Astrocyte of the cerebellum (primary cell): ENCODE measurements at regions not wholly inside any gene's neighbourhood (a gene's known extent, or its start where the extent isn't known, plus 50 kb on each side); places are given as distances from the start of the nearest gene placed in this dataset.

Experiments used
- DNase-seq: peaks from one replicate; pipeline ENCODE4 v3.0.0-alpha.2; 2011; ENCODE audit warnings: low read depth
- H3K4me3 ChIP-seq: 2 replicates; pipeline ENCODE4 v1.5.1; 2011; ENCODE audit warnings: mild to moderate bottlenecking, low read depth, low read length, moderate library complexity
- in situ Hi-C: cut with HindIII; loops from 2 replicates; pipeline ENCODE4 v1.10.0; 2017; ENCODE audit warnings: low sequenced_read_pairs
- TF ChIP-seq, protein P1 (sequence below): IDR thresholded peaks from 2 replicates; pipeline ENCODE4 v1.5.1; 2012; ENCODE audit warnings: low read length, low read depth, moderate library complexity, mild to moderate bottlenecking; ENCODE audit errors: missing control alignments

- no peak for DNase-seq
- TF ChIP-seq, protein P1, sequence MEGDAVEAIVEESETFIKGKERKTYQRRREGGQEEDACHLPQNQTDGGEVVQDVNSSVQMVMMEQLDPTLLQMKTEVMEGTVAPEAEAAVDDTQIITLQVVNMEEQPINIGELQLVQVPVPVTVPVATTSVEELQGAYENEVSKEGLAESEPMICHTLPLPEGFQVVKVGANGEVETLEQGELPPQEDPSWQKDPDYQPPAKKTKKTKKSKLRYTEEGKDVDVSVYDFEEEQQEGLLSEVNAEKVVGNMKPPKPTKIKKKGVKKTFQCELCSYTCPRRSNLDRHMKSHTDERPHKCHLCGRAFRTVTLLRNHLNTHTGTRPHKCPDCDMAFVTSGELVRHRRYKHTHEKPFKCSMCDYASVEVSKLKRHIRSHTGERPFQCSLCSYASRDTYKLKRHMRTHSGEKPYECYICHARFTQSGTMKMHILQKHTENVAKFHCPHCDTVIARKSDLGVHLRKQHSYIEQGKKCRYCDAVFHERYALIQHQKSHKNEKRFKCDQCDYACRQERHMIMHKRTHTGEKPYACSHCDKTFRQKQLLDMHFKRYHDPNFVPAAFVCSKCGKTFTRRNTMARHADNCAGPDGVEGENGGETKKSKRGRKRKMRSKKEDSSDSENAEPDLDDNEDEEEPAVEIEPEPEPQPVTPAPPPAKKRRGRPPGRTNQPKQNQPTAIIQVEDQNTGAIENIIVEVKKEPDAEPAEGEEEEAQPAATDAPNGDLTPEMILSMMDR, result no peak
- in situ Hi-C loops, result no loop called here
- no peak overlapping the region for H3K4me3 ChIP-seq
Measured at GRCh38 chr11:15716550-15716949, 601.8 kb downstream of the INSC start.

DNA sequence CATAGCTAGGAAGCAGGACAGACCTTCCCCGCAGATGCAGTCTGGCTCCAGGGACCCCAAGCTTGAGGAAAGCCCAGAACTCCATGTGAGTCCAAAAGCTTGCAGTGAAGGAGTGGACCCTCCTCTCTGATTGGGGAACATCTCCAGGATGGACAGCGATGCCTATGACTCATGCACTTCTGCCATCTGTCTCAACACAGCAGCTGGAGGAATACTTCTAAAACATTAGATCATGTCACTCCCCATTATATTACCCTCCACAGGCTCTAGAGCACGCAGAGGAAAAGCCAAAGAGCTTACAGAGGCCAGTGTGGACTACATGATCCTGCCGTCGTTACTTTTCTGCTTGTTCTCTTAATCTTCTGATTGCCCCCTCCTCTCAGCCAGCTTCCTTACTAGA, 605.7 kb downstream of the INSC start:
- DNase-seq, result no peak
- TF ChIP-seq, protein P1, result no peak
- in situ Hi-C loops, result no loop called here
- no peak overlapping the region for H3K4me3 ChIP-seq

DNA sequence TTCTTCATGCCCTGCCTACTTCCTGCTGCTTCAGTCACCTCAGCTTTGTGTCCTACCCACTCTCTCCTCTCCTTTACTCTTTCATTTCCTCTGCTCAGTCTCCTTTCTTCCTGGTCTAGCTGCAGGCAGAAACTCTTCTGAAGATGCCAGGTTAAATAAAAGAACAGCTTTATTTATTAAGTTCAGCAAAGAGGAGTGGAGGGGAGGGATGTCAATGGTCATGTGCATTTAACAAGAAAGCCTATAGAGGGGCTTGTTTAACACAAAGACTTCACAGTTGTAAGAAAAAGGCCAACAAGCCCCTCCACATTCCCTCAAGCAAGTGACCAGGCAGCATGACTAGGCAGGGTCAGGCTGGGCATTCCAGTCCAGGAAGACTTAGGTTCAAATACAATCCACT, 609.2 kb downstream of the INSC start:
- TF ChIP-seq, protein P1, result no peak
- H3K4me3 ChIP-seq, result no peak overlapping the region
- no peak for DNase-seq
- in situ Hi-C loops, result no loop called here

GRCh38 chr11:15724601-15725000, 609.9 kb downstream of the INSC start:
- TF ChIP-seq, protein P1, result no peak
- in situ Hi-C loops, result no loop called here
- H3K4me3 ChIP-seq, result no peak overlapping the region
- no peak for DNase-seq

DNA sequence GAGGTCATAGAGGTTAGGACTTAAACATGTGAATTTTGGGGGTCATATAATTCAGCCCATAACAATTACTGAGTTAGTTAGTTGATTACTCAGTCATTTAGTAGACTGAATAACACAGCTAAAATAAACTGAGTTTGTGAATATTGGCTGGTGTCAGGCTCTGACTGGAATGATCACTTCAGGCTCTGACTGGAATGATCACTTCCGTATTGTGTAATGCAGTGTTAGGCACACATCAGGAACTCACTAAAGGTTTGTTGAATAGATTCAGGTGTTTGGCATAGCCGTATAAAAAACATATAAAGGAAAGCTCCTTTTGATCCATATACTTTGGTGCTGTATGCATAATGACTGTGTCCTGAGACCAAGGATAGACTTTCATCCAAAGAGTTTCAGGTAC, 610.5 kb downstream of the INSC start:
- in situ Hi-C loops, result no loop called here
- TF ChIP-seq, protein P1, result no peak
- H3K4me3 ChIP-seq, result no peak overlapping the region
- DNase-seq, result no peak

- in situ Hi-C loops, result no loop called here
- DNase-seq, result no peak
- TF ChIP-seq, protein P1, result no peak
- no peak overlapping the region for H3K4me3 ChIP-seq
Measured at GRCh38 chr11:15726221-15726746, 611.6 kb downstream of the INSC start.
